Endothelial cell (in vitro differentiated cells): ENCODE measurements at regions not wholly inside any gene's neighbourhood (a gene's known extent, or its start where the extent isn't known, plus 50 kb on each side); places are given as distances from the start of the nearest gene placed in this dataset.
A peak's percentile ranks its signal among the peaks of the same experiment; 100 is the strongest.

ENCODE experiments used
- DNase-seq: peaks from one replicate; pipeline ENCODE4 v3.0.0; 2021; ENCODE audit warnings: low spot score
- H3K27ac Mint-ChIP-seq: one replicate; pipeline ENCODE4 v1.8.0; 2021; ENCODE audit warnings: mixed read lengths, inconsistent platforms; ENCODE audit not compliant: unreplicated experiment
- H3K27me3 Mint-ChIP-seq: one replicate; pipeline ENCODE4 v1.8.0; 2021; ENCODE audit warnings: mild to moderate bottlenecking, moderate library complexity, mixed read lengths, inconsistent platforms; ENCODE audit not compliant: unreplicated experiment
- H3K36me3 Mint-ChIP-seq: one replicate; pipeline ENCODE4 v1.8.0; 2021; ENCODE audit warnings: mild to moderate bottlenecking, low read depth, mixed read lengths, inconsistent platforms; ENCODE audit not compliant: unreplicated experiment
- H3K4me1 Mint-ChIP-seq: one replicate; pipeline ENCODE4 v1.8.0; 2021; ENCODE audit warnings: mild to moderate bottlenecking, mixed read lengths, inconsistent platforms; ENCODE audit not compliant: unreplicated experiment
- H3K4me3 Mint-ChIP-seq: one replicate; pipeline ENCODE4 v1.8.0; 2021; ENCODE audit warnings: mild to moderate bottlenecking, mixed read lengths, inconsistent platforms; ENCODE audit not compliant: unreplicated experiment
- H3K9me3 Mint-ChIP-seq: one replicate; pipeline ENCODE4 v1.8.0; 2021; ENCODE audit warnings: mixed read lengths, inconsistent platforms; ENCODE audit not compliant: unreplicated experiment
- CTCF ChIP-seq: fragments of 200-600 bp; sonication (generic); IDR thresholded peaks from one replicate; pipeline ENCODE4 v1.5.0; 2021; ENCODE audit warnings: antibody characterized with exemption; ENCODE audit not compliant: unreplicated experiment

GRCh38 chrX:69228732-69229131 lies 63.5 kb upstream of the PJA1 start:
- Mint-ChIP-seq H3K4me3 (no peak overlapping the region), H3K27me3 (peaks cover 1% of the 10 kb centered on the region), H3K27ac (no peak overlapping the region), H3K36me3 (peaks cover 4% of the 10 kb centered on the region), H3K9me3 (no peaks in the 10 kb centered on the region), H3K4me1 (no peaks in the 10 kb centered on the region)
- DNase-seq, result no peak
- TF ChIP-seq CTCF, result no peak

- no peaks in the 10 kb centered on the region for H3K9me3 Mint-ChIP-seq
- no peaks in the 10 kb centered on the region for H3K27me3 Mint-ChIP-seq
- DNase-seq, result no peak
- no peak for TF ChIP-seq CTCF
- no peaks in the 10 kb centered on the region for H3K36me3 Mint-ChIP-seq
- H3K4me3 Mint-ChIP-seq, result no peak overlapping the region
- no peak overlapping the region for H3K27ac Mint-ChIP-seq
- H3K4me1 Mint-ChIP-seq, result peaks cover 4% of the 10 kb centered on the region
Observed at GRCh38 chrX:69226459-69227158, 61.4 kb upstream of the PJA1 start.

- H3K9me3 Mint-ChIP-seq, result no peaks in the 10 kb centered on the region
- DNase-seq, result peak; percentile 75
- peaks cover 1% of the 10 kb centered on the region for H3K27me3 Mint-ChIP-seq
- peak; percentile 65 for TF ChIP-seq CTCF
- peaks cover 4% of the 10 kb centered on the region for H3K4me1 Mint-ChIP-seq
- no peak overlapping the region for H3K4me3 Mint-ChIP-seq
- no peak overlapping the region for H3K27ac Mint-ChIP-seq
- H3K36me3 Mint-ChIP-seq, result no peaks in the 10 kb centered on the region
Observed at GRCh38 chrX:69222103-69223090, 57.1 kb upstream of the PJA1 start.

DNA sequence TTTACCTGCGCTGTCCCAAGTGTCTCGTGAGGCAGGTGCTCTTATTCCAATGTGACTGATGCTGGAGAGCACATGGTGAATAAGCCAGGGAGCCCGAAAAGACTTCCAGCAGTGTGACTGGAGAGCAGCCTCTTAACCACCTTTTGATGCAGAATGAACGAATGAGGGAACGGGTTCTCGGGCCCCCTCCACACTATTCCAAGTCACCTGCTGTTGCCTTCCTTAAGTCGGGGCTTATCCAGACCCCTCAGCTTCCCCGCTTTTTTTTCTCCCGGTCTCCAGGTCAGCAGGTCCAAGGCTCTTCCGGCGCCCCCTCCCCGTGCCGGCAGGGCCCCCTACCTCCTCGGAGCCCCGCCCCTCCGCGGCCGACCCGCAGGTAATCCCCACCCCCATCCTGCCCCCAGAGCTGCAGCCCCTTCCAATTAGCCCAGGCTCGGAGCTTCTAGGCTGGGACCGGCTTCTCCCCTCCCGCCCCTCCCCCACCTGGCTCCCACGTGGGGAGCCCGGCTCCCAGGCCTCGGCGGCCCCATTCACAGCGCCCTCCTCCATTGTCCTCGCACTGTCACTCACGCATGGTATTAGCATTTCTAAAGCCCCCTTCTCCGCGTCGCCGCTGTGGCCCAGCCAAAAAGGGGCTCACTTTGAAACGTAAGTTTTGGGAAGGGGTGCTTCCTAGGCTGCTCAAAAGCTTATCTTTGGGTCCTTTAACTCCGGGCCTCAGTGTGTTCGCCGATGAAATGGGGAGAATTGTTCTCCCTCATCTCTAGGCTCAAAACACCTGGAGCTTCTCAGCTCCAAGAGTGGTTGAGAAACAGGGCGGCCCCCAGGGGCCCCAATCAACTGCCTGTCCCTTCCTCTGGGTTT lies 56.2 kb upstream of the PJA1 start:
- TF ChIP-seq CTCF, result no peak
- Mint-ChIP-seq H3K27me3 (peaks cover 1% of the 10 kb centered on the region), H3K27ac (no peak overlapping the region), H3K4me3 (no peak overlapping the region), H3K4me1 (peaks cover 4% of the 10 kb centered on the region), H3K36me3 (no peaks in the 10 kb centered on the region), H3K9me3 (no peaks in the 10 kb centered on the region)
- DNase-seq, result no peak
